Parathyroid adenoma (tissue), 2 donors: ENCODE measurements at regions not wholly inside any gene's neighbourhood (a gene's known extent, or its start where the extent isn't known, plus 50 kb on each side); places are given as distances from the start of the nearest gene placed in this dataset.

ENCODE experiments used
- H2AFZ ChIP-seq: fragments of 300-600 bp; sonication (generic); one replicate; pipeline ENCODE4 v1.7.0; 2017; ENCODE audit warnings: antibody characterized with exemption, mild to moderate bottlenecking
- H3K27ac ChIP-seq: fragments of 300-600 bp; sonication (generic); one replicate; pipeline ENCODE4 v1.7.0; 2017
- H3K27me3 ChIP-seq: fragments of 300-600 bp; sonication (generic); one replicate; pipeline ENCODE4 v1.7.0; 2017; ENCODE audit warnings: low read length; ENCODE audit not compliant: control insufficient read depth, insufficient read depth
- H3K36me3 ChIP-seq: fragments of 300-600 bp; sonication (generic); one replicate; pipeline ENCODE4 v1.7.0; 2017; ENCODE audit warnings: low read length; ENCODE audit not compliant: control insufficient read depth, insufficient read depth
- H3K4me1 ChIP-seq: fragments of 300-600 bp; sonication (generic); one replicate; pipeline ENCODE4 v1.7.0; 2017; ENCODE audit warnings: control low read depth
- H3K4me2 ChIP-seq: fragments of 300-600 bp; sonication (generic); one replicate; pipeline ENCODE4 v1.7.0; 2017; ENCODE audit warnings: low read length
- H3K4me3 ChIP-seq: fragments of 300-600 bp; sonication (generic); one replicate; pipeline ENCODE4 v1.7.0; 2017; ENCODE audit warnings: low read depth, low read length
- H3K79me2 ChIP-seq: fragments of 300-600 bp; sonication (generic); one replicate; pipeline ENCODE4 v1.7.0; 2017; ENCODE audit warnings: control low read depth
- H3K9ac ChIP-seq: fragments of 300-600 bp; sonication (generic); one replicate; pipeline ENCODE4 v1.7.0; 2017; ENCODE audit warnings: mild to moderate bottlenecking
- H3K9me3 ChIP-seq: fragments of 300-600 bp; sonication (generic); one replicate; pipeline ENCODE4 v1.7.0; 2017; ENCODE audit warnings: low read length; ENCODE audit not compliant: control insufficient read depth
- TF ChIP-seq, protein P1 (sequence below): fragments of 300-600 bp; sonication (generic); IDR thresholded peaks from one replicate; pipeline ENCODE4 v1.7.0; 2017; ENCODE audit warnings: antibody characterized with exemption, mild to moderate bottlenecking
- donor health status: primary hyperparathyroidism.

- H3K4me1 ChIP-seq: no peaks in the 10 kb centered on the region
- H3K27me3 ChIP-seq: no peaks in the 10 kb centered on the region
- no peaks in the 10 kb centered on the region for H3K9me3 ChIP-seq
- H3K79me2 ChIP-seq: no peaks in the 10 kb centered on the region
- H3K4me2 ChIP-seq: no peak overlapping the region
- H3K36me3 ChIP-seq: no peaks in the 10 kb centered on the region
- no peak overlapping the region for H2AFZ ChIP-seq
- H3K4me3 ChIP-seq: no peak overlapping the region
- no peak overlapping the region for H3K27ac ChIP-seq
- no peak overlapping the region for H3K9ac ChIP-seq
- TF ChIP-seq, protein P1, sequence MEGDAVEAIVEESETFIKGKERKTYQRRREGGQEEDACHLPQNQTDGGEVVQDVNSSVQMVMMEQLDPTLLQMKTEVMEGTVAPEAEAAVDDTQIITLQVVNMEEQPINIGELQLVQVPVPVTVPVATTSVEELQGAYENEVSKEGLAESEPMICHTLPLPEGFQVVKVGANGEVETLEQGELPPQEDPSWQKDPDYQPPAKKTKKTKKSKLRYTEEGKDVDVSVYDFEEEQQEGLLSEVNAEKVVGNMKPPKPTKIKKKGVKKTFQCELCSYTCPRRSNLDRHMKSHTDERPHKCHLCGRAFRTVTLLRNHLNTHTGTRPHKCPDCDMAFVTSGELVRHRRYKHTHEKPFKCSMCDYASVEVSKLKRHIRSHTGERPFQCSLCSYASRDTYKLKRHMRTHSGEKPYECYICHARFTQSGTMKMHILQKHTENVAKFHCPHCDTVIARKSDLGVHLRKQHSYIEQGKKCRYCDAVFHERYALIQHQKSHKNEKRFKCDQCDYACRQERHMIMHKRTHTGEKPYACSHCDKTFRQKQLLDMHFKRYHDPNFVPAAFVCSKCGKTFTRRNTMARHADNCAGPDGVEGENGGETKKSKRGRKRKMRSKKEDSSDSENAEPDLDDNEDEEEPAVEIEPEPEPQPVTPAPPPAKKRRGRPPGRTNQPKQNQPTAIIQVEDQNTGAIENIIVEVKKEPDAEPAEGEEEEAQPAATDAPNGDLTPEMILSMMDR: no peak
These were observed 653.9 kb upstream of the TBX3 start for GRCh38 chr12:115337693-115338543.

DNA sequence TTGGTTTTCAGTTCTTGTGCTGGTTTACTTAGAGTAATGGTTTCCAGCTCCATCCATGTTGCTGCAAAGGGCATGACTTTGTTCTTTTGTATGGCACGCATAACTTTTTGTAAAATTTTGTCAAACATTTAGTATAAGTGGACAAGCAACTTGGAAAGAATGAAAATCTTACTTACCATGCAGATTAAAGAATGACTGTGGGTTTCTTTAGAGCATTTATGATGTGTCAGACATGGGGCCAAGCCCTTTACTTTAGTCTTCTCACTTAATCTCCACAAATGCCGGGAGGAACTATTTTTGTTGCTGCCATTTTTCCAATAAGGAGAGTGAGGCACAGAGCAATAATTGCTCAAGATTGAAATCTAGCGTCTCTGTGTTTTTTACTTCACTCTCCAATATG is 652.5 kb upstream of the TBX3 start:
- Histone ChIP-seq H3K4me2 (no peak overlapping the region), H3K4me1 (no peaks in the 10 kb centered on the region), H3K4me3 (no peak overlapping the region), H3K27me3 (no peaks in the 10 kb centered on the region), H3K79me2 (no peaks in the 10 kb centered on the region), H3K27ac (no peak overlapping the region), H3K36me3 (no peaks in the 10 kb centered on the region), H3K9ac (no peak overlapping the region), H3K9me3 (no peaks in the 10 kb centered on the region), H2AFZ (no peak overlapping the region)
- TF ChIP-seq, protein P1: no peak

DNA sequence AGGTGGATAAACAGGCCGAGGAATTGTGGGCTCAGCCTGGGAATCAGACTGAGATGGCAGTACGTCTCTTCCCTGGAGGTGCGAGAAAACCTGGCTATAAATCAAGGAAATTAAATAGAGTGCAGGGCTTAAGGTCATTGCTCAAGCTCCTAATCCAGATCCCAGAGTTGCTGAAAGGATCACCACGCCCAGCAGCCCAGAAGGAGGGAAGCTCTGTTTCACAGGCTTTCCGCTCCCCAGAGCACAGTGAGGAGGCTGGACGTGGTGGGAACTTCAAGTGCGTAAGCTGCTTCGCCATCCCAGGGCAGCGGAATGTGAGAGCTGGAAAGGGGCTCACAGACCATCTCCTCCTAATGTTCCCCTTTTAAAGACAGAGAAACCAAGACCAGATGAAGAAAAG is 651.6 kb upstream of the TBX3 start:
- Histone ChIP-seq H3K4me1 (no peaks in the 10 kb centered on the region), H3K36me3 (no peaks in the 10 kb centered on the region), H3K79me2 (no peaks in the 10 kb centered on the region), H3K27me3 (no peaks in the 10 kb centered on the region), H3K9me3 (no peaks in the 10 kb centered on the region), H3K4me3 (no peak overlapping the region), H3K4me2 (no peak overlapping the region), H3K9ac (no peak overlapping the region), H3K27ac (no peak overlapping the region), H2AFZ (no peak overlapping the region)
- TF ChIP-seq, protein P1: no peak

DNA sequence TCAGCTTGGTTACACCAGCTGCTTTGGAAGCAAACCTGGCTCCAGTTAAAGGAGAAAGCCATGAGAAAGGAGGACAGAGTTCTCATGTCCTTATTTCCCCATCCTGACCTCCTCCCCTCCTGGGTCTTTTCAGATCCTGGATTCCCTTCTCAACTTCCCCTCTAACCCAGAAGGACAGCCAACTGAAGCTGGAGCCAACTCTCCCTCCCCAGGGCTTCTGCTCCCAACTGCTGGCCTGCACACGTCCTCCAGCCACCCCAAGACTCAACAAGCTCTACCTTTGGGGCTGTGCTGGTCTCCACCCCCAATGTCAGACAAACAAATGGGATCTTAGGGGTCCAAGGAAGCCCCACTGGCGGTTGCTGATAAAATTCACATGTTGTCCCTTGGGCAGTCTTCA is 651.1 kb upstream of the TBX3 start:
- no peak overlapping the region for H3K27ac ChIP-seq

More for the DNA sequence above, 651.1 kb upstream of the TBX3 start:
- TF ChIP-seq, protein P1: no peak
- no peaks in the 10 kb centered on the region for H3K36me3 ChIP-seq
- H2AFZ ChIP-seq: no peak overlapping the region
- H3K79me2 ChIP-seq: no peaks in the 10 kb centered on the region
- no peaks in the 10 kb centered on the region for H3K27me3 ChIP-seq
- H3K9ac ChIP-seq: no peak overlapping the region
- H3K4me3 ChIP-seq: no peak overlapping the region
- no peaks in the 10 kb centered on the region for H3K4me1 ChIP-seq
- no peaks in the 10 kb centered on the region for H3K9me3 ChIP-seq
- H3K4me2 ChIP-seq: no peak overlapping the region
